KMS-11 (cell line): ENCODE measurements at regions not wholly inside any gene's neighbourhood (a gene's known extent, or its start where the extent isn't known, plus 50 kb on each side); places are given as distances from the start of the nearest gene placed in this dataset.

Experiments used
- H2AFZ ChIP-seq: fragments of 200-600 bp; sonication (generic); 2 replicates; pipeline ENCODE4 v1.6.1; 2016; ENCODE audit warnings: antibody characterized with exemption, mixed run types, low read depth
- H3K27ac ChIP-seq: fragments of 200-600 bp; sonication (generic); 2 replicates; pipeline ENCODE4 v1.6.1; 2016; ENCODE audit warnings: mild to moderate bottlenecking, mixed run types
- H3K27me3 ChIP-seq: fragments of 200-600 bp; sonication (generic); 2 replicates; pipeline ENCODE4 v1.6.1; 2017; ENCODE audit warnings: mild to moderate bottlenecking, low read depth, mixed run types, moderate library complexity; ENCODE audit not compliant: insufficient read depth
- H3K36me3 ChIP-seq: fragments of 200-600 bp; sonication (generic); 2 replicates; pipeline ENCODE4 v1.6.1; 2017; ENCODE audit warnings: mild to moderate bottlenecking, mixed run types; ENCODE audit not compliant: insufficient read depth
- H3K4me1 ChIP-seq: fragments of 200-600 bp; sonication (generic); 2 replicates; pipeline ENCODE4 v1.6.1; 2016; ENCODE audit warnings: mild to moderate bottlenecking, low read depth, mixed run types; ENCODE audit not compliant: poor library complexity, severe bottlenecking
- H3K4me2 ChIP-seq: fragments of 200-600 bp; sonication (generic); 2 replicates; pipeline ENCODE4 v1.7.0; 2016; ENCODE audit warnings: mild to moderate bottlenecking, mixed run types
- H3K4me3 ChIP-seq: fragments of 200-600 bp; sonication (generic); IDR thresholded peaks from 2 replicates; pipeline ENCODE4 v1.6.1; 2017; ENCODE audit warnings: low read depth, low read length, mixed read lengths; ENCODE audit not compliant: insufficient read depth
- H3K79me2 ChIP-seq: fragments of 200-600 bp; sonication (generic); 2 replicates; pipeline ENCODE4 v1.6.1; 2016; ENCODE audit warnings: low read depth, mixed run types; ENCODE audit not compliant: insufficient read depth
- H3K9ac ChIP-seq: fragments of 200-600 bp; sonication (generic); 2 replicates; pipeline ENCODE4 v1.6.1; 2016; ENCODE audit warnings: mild to moderate bottlenecking, mixed run types
- H4K20me1 ChIP-seq: fragments of 200-600 bp; sonication (generic); 2 replicates; pipeline ENCODE4 v1.6.1; 2016; ENCODE audit warnings: mild to moderate bottlenecking, mixed run types; ENCODE audit not compliant: insufficient read depth
- CTCF ChIP-seq: fragments of 200-600 bp; sonication (generic); conservative IDR thresholded peaks from 2 replicates; pipeline ENCODE4 v1.6.1; 2017; ENCODE audit warnings: low read depth, mild to moderate bottlenecking, antibody characterized with exemption, low read length, moderate library complexity, mixed read lengths

DNA sequence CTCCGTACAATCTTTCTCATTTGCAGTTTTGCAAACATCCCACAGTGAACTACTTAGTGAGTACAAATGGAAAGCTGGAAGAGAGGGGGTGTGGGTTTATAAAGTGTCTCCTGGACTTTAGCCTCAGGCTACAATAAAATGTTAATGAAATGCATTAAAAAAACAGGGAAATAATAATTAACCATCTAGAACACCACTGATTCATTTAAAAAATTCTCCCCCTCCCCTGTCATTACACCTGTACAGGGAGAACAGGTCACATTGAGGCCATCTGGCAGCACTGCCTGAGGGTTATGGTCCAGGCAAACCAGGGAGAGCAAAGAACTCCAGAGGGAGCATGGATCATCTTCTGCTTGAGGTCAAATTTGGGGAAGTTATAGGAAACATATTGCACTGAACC, 96.3 kb downstream of the TSPAN8 start:
- no peak overlapping the region for H3K4me2 ChIP-seq
- no peak overlapping the region for H3K4me3 ChIP-seq
- no peaks in the 10 kb centered on the region for H3K4me1 ChIP-seq
- no peaks in the 10 kb centered on the region for H3K27me3 ChIP-seq
- H3K36me3 ChIP-seq, result no peaks in the 10 kb centered on the region
- H2AFZ ChIP-seq, result no peak overlapping the region
- no peak for TF ChIP-seq CTCF
- no peak overlapping the region for H3K9ac ChIP-seq
- no peaks in the 10 kb centered on the region for H4K20me1 ChIP-seq
- H3K27ac ChIP-seq, result no peak overlapping the region
- no peaks in the 10 kb centered on the region for H3K79me2 ChIP-seq

DNA sequence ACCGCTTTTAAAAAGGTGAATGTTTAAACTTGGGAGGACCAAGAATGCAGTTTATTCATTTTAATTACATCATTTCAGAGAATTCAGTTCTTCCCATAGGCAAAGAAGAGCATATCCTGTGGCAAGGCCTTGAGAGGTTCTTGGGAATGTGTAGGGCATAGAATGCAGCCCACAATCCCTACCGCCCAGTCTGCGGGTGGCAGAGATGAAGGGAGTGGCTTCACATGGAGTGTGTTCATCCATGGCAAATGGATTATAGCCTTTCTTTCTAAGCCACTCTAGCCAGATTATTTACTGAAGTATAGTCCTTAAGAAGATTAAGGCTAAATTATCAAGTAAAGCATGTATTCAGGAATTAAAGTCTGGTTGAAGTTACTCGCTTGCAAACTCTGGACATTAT, 97.4 kb downstream of the TSPAN8 start:
- H3K4me2 ChIP-seq, result no peak overlapping the region
- H3K27ac ChIP-seq, result no peak overlapping the region
- H3K4me3 ChIP-seq, result no peak overlapping the region
- H4K20me1 ChIP-seq, result no peaks in the 10 kb centered on the region
- H2AFZ ChIP-seq, result no peak overlapping the region
- H3K36me3 ChIP-seq, result no peaks in the 10 kb centered on the region
- H3K79me2 ChIP-seq, result no peaks in the 10 kb centered on the region
- H3K27me3 ChIP-seq, result no peaks in the 10 kb centered on the region
- no peak overlapping the region for H3K9ac ChIP-seq
- no peak for TF ChIP-seq CTCF
- H3K4me1 ChIP-seq, result no peaks in the 10 kb centered on the region

DNA sequence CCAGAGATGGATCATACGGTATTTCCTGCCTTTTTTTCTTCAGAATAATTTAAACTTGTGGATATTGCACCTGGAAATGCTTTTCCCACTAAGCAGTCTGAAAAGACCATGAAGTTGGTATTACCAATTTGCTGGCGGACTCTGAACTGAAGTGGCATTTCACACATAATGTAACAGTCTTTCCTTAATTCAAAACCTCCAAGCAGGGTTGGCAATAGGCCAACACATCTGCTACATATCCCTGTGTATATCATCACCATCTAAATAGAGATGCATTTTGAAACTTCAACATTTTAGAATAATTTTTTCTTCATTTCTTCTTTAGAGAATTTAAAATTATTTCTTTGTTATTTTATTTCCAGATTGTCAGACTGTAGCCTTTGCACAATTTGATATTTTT, 100.5 kb downstream of the TSPAN8 start:
- Histone ChIP-seq H3K36me3 (no peaks in the 10 kb centered on the region), H3K27ac (no peak overlapping the region), H3K4me1 (no peaks in the 10 kb centered on the region), H3K27me3 (no peaks in the 10 kb centered on the region), H2AFZ (no peak overlapping the region), H3K4me3 (no peak overlapping the region), H4K20me1 (no peaks in the 10 kb centered on the region), H3K79me2 (no peaks in the 10 kb centered on the region), H3K4me2 (no peak overlapping the region), H3K9ac (no peak overlapping the region)
- no peak for TF ChIP-seq CTCF

DNA sequence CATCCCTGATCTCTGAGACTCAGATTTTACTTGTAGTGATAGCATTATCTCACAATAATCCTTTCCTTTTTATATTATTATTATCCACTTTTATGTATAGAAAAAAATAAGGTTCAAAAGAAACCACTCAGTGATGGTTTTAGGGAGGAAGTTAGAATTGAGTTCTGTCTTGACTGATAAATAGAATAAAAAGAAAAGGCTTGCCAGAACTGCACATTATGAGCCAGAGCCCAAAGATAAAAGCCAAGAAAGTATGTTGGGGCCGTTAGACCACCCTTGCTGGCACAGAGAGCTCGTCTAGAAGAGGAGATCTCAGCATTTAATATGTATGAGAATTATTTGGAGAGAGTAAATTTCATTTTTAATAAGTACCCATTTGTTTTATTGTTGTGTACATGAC, 103.2 kb downstream of the TSPAN8 start:
- Histone ChIP-seq H3K4me3 (no peak overlapping the region), H3K4me2 (no peak overlapping the region), H3K9ac (no peak overlapping the region), H4K20me1 (no peaks in the 10 kb centered on the region), H2AFZ (no peak overlapping the region), H3K4me1 (no peaks in the 10 kb centered on the region), H3K36me3 (no peaks in the 10 kb centered on the region), H3K27ac (no peak overlapping the region), H3K79me2 (no peaks in the 10 kb centered on the region), H3K27me3 (no peaks in the 10 kb centered on the region)
- no peak for TF ChIP-seq CTCF

- Histone ChIP-seq H4K20me1 (no peaks in the 10 kb centered on the region), H3K27me3 (no peaks in the 10 kb centered on the region), H3K4me1 (peaks cover 10% of the 10 kb centered on the region), H3K79me2 (no peaks in the 10 kb centered on the region), H3K4me2 (no peak overlapping the region), H3K9ac (no peak overlapping the region), H3K4me3 (no peak overlapping the region), H3K36me3 (no peaks in the 10 kb centered on the region), H3K27ac (no peak overlapping the region), H2AFZ (no peak overlapping the region)
- no peak for TF ChIP-seq CTCF
Measured at GRCh38 chr12:71046215-71046614, 111.6 kb downstream of the TSPAN8 start.
